Non-pigmented ciliary epithelial cell (primary cell): ENCODE measurements at regions not wholly inside any gene's neighbourhood (a gene's known extent, or its start where the extent isn't known, plus 50 kb on each side); places are given as distances from the start of the nearest gene placed in this dataset.
"Not testable (repeated sequence)": the region's sequence is repeated elsewhere in the genome, so short reads cannot be mapped to it uniquely, and the experiment has no call there.

Experiments
- DNase-seq: peaks from one replicate; pipeline ENCODE4 v3.0.0-alpha.2; 2010; ENCODE audit warnings: low read depth

DNA sequence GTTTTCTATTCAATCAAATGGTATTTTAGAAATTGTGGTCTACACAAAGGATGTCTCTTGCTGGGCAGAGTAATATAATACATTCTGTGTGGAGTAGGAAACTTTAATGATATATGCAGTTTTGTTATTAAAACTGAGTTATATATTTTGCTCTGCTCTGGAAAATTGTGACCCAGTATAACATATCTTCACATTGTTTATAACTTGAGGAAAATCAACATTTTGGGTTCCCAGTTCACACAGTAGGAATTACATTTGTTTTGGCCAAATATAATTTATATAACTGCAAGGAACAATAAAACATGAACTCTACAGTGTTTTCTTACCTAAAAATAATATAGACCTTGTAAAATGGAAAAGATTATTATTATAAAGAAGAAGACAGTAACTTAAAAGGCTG lies 372.4 kb downstream of the OSR1 start:
- DNase-seq, result no peak

DNA sequence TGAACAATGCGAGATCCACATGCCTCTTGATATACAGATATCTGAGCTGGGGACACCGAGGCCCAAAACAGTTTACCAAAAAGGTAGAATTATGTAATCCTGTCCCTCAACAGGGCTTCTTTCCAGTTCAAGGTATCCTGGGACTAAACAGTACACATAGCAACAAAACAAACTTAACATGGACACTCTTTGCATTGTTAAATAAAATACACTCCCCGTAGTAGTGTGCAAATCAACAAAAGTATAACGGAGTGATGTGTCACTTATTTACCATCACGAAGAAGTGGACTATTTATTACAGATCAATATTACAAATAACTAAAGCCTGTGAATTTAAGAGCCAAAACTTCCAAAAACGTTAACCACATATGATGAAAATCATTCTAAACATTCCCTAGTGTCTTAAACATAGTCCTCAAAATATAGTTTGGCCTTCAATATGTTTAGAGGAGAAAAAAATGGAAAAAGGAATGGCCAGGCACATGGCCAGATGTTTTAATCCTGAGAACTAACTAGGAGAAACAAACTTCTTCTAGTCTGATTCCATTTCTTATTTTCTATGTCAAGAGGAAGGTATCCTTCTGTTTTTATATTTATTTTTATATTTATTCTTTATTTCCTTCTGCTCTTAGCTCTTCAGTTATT lies 377.5 kb downstream of the OSR1 start:
- no peak for DNase-seq

DNA sequence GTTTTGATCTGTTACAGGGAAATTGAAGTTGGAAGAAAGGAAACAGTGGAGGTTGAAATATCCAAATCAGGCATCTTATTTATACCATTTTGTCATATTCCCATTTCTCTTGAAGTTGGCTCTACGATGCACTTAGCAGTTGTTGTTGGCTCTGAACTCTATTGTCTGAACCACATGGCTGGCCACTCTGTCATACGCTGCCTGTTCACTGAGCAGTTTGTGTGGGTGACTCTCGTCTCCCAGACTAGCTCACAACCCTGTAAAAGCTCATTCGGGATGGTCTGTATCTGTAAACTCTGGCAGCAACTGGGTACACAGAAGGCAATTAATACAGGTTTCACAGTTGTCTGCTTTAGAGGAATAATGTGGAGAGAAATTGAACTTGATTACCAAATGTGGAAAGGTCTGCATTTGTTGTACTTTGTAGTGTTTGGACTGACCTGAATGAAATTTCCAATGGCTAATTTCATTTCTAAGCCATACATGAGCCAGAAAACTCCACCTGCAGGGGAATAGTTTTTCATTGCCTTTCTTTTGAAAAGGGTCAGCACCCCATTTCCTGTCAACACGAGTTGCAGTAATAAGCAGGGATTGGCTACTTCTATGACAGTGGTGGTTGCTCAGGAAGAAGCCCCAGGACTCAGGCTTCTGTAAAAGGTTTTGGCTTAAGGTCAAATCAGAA lies 378.2 kb downstream of the OSR1 start:
- no peak for DNase-seq

DNA sequence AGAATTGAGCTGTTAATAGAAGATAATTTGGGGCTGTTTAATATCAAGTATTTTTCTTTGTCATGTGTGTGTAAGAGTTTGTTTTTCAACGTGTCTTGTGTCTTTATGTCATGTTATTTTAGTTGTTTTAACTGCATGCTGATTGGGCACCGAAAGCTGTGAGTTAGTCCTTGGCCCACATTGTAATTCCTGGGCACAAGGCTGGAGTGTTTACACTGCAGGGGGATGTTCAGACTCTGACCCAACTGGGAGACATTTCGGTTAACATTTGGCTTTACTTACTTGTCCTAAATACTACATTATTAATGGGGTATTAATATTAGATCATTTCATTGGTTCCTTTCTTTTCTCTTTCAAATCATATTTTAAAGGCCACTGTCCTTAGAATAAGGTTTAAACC lies 381.0 kb downstream of the OSR1 start:
- DNase-seq, result no peak

DNA sequence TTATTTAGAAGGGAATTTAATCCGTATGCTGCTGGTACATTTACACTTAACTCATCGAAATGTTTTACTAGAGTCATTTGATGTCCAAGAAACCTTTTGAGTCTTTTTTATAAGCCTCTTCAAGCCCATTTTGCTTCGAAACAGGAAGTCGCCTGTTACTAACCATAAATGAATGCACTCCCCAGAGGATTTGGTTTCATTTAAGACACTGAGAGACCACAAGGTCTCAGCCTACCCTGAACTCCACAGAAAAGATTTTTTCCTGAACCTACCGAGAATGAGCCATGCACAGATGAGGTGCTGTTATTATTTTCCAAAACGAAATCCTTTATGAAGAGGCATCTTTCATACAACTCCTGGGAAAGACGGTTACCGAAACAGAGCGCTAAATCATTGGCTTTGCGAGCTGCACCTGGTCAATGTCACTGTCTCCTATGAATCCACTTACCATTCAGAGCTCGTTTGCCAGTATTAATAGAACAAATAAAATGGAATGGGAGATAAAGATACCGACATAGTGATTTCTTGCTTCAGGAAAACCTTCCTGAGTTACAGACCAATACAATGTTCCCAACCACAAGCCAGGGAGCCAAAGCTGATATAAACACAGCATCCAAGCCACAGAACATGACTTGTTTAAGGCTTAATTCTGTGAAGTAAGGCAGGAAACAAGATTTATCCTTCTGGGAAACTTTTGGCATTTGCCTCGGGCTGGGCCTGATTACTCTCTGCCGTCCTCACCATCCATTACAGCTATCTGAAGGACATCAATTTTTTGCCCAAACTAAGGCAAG lies 382.1 kb downstream of the OSR1 start:
- DNase-seq, result peak; percentile 64

- no peak for DNase-seq
These were observed 382.8 kb downstream of the OSR1 start for GRCh38 chr2:18975506-18976167.

GRCh38 chr2:18971628-18972027 lies 382.3 kb upstream of the NT5C1B start:
- DNase-seq, result no peak

DNA sequence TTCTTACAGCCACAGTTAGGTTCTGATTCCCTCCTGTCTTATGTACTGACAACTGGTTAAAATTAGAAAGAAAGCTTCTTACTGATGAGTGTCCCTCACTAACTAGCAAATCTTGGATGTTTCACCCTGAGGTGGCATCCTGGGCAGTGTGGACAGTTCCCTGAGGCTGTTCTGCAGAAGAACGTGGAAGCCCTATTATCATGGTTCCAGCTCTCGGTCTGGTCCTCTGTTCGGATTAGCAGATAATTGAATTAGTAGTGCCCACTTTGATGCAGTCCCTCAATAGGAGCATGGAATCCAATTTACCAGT lies 381.7 kb upstream of the NT5C1B start:
- DNase-seq, result no peak

DNA sequence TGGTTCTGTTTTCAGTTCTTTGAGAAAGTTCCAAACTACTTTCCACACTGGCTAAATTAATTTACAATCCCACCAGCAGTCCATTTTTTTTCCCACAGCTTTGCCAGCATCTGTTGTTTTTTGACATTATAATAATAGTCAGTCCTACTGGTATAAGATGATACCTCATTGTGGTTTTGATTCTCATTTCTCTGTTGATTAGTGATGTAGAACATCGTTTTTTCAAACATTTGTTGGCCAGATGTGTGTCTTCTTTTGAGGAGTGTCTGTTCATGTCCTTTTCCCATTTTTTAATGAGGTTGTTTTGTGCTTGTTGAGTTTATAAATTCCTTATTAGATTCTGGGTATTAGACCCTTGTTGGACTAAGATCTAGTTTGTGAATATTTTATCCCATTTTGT lies 376.8 kb upstream of the NT5C1B start:
- no peak for DNase-seq

DNA sequence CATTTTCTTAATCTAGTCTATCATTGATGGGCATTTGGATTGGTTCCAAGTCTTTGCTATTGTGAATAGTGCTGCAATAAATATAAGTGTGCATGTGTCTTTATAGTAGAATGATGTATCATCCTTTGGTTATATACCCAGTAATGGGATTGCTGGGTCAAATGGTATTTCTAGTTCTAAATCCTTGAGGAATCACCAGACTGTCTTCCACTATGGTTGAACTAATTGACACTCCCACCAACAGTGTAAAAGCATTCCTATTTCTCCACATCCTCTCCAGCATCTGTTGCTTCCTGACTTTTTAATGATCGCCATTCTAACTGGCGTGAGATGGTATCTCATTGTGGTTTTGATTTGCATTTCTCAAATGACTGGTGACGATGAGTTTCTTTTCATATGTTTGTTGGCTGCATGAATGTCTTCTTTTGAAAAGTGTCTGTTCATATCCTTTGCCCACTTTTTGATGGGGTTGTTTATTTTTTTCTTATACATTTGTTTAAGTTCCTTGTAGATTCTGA lies 374.4 kb upstream of the NT5C1B start:
- not testable (repeated sequence) for DNase-seq

DNA sequence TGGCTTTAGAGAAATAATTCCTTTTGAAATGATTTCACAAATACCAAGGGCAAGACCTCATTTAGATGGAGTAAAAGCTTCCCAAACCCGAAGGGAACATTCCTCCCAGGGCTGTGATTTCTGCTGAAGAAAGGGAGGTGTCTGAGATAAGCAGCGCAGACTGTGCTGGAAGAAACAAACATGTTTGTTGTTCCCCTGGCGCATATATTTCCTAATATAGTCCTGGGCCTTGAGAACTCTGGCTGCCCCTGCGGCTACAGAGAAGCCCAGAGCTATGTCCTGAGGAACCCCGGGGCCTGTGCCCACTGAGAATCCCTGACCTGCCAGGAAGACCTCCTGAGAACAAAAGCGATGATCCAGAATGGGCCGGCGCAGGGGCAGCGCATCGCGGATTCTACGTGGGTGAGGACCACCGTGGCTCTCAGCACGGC lies 372.6 kb upstream of the NT5C1B start:
- no peak for DNase-seq

- no peak for DNase-seq
These were observed 370.8 kb upstream of the NT5C1B start for GRCh38 chr2:18959952-18960717.

DNA sequence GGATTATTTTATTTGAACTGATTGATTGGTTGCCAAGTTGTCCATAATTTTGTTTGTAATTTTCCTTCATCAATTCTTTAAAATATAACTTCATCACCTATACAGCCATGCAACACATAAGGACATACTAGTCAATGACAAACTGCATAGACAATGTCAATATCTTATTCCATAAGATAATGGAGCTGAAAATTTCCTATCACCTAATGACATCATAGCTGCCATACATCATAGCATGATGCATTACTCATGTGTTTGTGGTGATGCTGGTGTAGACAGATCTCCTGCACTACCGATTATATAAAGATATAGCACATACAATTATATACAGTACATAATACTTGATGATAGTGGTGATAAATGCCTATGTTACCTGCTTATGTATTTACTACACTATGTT lies 369.8 kb upstream of the NT5C1B start:
- DNase-seq, result no peak

DNA sequence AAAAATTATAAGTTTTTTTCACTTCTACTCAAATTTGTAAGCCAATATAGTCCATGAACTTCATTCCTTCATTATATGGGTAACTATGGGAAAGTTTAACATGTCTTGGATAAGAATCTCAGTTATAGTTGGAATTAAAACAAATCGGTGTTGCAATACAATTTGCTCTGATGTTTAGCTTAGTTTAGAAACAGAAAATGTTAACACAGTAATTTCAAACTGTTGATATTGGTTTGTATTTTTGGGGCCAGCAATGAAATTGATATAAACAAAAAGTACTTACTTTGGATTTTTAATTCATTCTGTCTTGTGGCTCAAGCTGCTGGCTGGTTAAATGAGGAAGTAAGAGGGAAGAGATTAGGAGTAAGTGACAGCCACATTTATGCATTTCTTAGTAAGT lies 368.5 kb upstream of the NT5C1B start:
- no peak for DNase-seq

GRCh38 chr2:18950361-18950851 lies 361.0 kb upstream of the NT5C1B start:
- DNase-seq, result no peak

GRCh38 chr2:18949871-18950270 lies 360.5 kb upstream of the NT5C1B start:
- DNase-seq, result no peak

DNA sequence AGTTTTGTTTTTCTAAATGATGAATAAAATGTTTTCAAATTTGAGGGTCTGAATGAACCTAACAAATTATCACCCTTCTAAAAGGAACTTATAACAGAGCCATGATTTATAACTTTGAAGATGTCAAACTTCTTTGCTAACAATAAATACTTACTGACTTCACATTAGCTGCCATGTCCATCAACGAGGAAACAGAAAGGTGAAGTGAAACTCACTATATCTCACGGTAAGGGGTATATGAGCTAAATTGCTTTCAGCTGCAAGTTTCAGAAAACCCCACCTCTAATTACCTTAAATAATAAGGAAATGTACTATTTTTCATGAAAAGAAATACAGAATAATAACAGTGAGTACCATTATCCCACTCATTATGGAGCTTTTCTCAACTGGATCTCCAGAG lies 350.8 kb upstream of the NT5C1B start:
- DNase-seq, result no peak

DNA sequence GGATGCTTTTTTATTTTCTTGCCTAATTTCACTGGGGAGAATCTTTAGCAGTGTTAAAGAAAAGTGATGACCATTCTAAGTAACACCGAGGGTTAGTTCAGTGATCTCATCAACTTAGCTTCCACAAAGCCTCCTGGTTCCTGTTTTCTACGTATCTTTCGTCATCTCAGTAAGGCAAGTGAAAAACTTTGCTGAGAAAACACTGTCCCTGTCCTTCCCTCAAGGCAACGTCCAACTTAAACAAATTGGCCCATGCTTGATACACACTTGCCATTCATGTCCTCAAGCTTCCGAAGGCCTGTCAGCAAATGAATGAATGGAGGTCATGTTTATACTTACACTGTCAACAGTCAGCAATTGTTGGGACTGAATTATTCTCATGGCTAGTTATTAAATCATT lies 350.4 kb upstream of the NT5C1B start:
- not testable (repeated sequence) for DNase-seq

GRCh38 chr2:18934886-18935285 lies 345.5 kb upstream of the NT5C1B start:
- DNase-seq, result no peak

DNA sequence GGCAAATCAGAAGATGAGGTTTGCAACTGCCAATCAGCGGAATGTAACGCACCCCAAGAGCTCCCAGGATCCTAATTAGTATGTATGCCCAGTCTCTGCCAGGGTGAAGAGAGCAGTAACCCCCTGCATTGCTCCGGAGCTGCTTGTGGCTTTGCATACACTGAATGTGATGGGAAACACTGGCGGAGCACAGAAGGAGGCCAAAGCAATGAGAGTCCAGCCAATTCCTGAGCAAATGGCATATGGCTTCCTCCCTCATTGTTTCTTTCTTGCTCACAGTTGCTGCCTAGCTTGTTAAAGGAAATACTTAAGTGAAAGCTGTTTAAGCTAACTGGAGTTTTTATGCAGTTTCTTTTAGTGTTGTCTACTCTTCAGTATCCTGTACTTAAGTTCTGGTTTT lies 343.5 kb upstream of the NT5C1B start:
- DNase-seq, result no peak

DNA sequence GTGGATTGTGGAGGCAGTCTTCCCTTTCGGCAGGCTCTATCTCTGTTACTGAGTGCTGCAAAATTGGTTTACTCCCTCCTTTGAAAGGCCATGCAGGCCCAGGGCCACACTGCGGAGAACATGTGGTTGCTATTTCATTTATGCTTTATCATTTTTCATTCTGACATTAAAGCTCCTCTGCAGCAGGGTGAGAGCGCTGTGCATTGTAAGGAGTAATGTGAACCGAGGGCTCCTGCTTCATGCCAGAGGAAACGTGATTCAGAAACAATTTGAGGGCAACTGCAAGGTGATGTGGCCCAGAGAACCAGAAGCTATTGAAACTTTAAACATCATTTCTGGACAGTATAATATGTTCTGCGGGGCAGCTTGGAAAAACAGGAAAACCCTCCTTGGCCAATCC lies 341.6 kb upstream of the NT5C1B start:
- no peak for DNase-seq
